ENCODE measurements at regions not wholly inside any gene's neighbourhood (a gene's known extent, or its start where the extent isn't known, plus 50 kb on each side); places are given as distances from the start of the nearest gene placed in this dataset.

DNA sequence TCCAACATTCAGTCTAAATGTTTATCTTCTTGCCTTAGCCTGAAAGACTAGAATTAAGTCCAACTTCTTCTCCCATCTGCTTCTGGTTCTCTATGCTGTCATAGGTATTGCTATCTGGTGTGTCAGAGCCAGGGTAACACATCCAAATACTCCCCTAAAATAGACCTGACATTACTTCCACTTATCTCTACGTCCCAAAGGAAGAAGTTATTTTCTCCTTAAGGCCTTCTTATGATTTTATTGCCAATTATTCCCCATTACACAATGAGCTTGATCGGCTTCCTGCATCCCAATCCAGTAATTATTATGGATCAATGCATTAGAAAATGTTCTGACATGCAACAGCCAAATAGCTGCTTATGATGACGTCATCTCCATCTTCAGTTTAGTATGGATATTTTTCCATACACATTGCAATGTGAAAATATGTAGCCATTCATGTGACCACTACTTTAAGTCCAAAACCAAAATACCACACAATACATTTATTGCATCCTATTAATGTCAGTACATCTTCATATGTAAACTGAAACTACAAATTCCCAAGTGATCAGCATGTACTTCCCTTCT is 555.5 kb downstream of the MAT2B start:
- Histone ChIP-seq H3K9me3 (no peaks in the 10 kb centered on the region), H3K4me1 (no peaks in the 10 kb centered on the region), H3K27ac (no peak overlapping the region), H3K36me3 (no peaks in the 10 kb centered on the region), H3K27me3 (no peaks in the 10 kb centered on the region), H3K4me3 (no peak overlapping the region)
- intact Hi-C loops (cut with DNase I; ENCODE audit: low total_unique reads): no loop called here
- DNase-seq: no peak
- TF ChIP-seq POLR2AphosphoS5 (IDR thresholded peaks at IDR 0.05): no peak
- no peak for TF ChIP-seq EP300 (IDR thresholded peaks at IDR 0.05; ENCODE audit: low read depth)
- no peak for TF ChIP-seq POLR2A (IDR thresholded peaks at IDR 0.05)
- TF ChIP-seq, protein P1, sequence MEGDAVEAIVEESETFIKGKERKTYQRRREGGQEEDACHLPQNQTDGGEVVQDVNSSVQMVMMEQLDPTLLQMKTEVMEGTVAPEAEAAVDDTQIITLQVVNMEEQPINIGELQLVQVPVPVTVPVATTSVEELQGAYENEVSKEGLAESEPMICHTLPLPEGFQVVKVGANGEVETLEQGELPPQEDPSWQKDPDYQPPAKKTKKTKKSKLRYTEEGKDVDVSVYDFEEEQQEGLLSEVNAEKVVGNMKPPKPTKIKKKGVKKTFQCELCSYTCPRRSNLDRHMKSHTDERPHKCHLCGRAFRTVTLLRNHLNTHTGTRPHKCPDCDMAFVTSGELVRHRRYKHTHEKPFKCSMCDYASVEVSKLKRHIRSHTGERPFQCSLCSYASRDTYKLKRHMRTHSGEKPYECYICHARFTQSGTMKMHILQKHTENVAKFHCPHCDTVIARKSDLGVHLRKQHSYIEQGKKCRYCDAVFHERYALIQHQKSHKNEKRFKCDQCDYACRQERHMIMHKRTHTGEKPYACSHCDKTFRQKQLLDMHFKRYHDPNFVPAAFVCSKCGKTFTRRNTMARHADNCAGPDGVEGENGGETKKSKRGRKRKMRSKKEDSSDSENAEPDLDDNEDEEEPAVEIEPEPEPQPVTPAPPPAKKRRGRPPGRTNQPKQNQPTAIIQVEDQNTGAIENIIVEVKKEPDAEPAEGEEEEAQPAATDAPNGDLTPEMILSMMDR (IDR thresholded peaks at IDR 0.05): no peak
- WGBS, 2 donors (ENCODE audit: low coverage in 1 of 2): 67 to 72% methylated on average over 2 to 3 of the region's 3 CpGs
- in situ Hi-C loops (cut with MboI; ENCODE audit: low pct_ligation_motif_present in 1 of 4, low pct_unique_long_range_greater_than_20kb in 1 of 4, low sequenced_read_pairs in 3 of 4): no loop called here

DNA sequence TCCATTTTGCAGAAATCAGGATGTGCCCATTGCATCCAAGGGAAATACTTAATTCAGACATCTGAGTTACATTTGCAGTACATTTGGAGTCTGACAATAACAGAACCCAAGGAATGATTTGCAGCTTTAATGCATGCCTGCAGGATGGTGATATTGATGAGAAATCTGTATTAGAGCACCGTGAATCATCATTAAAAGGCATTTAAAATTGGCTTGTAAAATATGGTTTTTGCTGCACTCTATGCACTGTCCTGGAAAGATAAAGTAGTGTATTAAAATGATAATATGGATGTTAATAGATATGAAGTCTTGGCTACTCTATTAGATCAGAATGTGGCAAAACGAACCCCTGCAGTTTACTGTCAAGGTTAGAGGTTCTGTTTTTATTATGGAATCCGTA is 556.9 kb downstream of the MAT2B start:
- no peaks in the 10 kb centered on the region for H3K4me1 ChIP-seq
- no peak for DNase-seq
- H3K4me3 ChIP-seq: no peak overlapping the region
- H3K27me3 ChIP-seq: no peaks in the 10 kb centered on the region
- H3K36me3 ChIP-seq: no peaks in the 10 kb centered on the region
- intact Hi-C loops (cut with DNase I; ENCODE audit: low total_unique reads) (no loop called here), in situ Hi-C loops (cut with MboI; ENCODE audit: low pct_ligation_motif_present in 1 of 4, low pct_unique_long_range_greater_than_20kb in 1 of 4, low sequenced_read_pairs in 3 of 4) (no loop called here)
- H3K27ac ChIP-seq: no peak overlapping the region
- WGBS, 2 donors (ENCODE audit: low coverage in 1 of 2): 35 to 50% methylated on average over 2 to 3 of the region's 3 CpGs
- H3K9me3 ChIP-seq: no peaks in the 10 kb centered on the region
- TF ChIP-seq POLR2A (IDR thresholded peaks at IDR 0.05): no peak

DNA sequence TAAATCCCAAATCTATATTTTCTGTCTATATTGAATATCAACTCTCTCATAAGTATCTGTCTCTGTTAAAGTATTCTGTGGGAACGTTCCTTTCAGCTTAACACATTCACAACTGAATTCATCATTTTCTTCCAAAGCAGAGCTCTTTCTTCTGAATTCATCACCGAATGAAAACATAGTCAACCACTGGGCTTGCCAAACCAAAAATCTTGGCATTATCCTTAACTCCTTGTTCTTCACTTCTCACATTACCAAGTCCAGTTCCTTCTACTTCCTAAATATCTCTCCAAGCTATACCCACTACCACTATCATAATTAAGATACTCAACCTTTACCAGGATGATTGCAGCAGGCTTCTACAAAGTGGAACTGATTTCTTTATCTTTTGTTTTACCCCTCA is 559.8 kb downstream of the MAT2B start:
- intact Hi-C loops (cut with DNase I; ENCODE audit: low total_unique reads) (no loop called here), in situ Hi-C loops (cut with MboI; ENCODE audit: low pct_ligation_motif_present in 1 of 4, low pct_unique_long_range_greater_than_20kb in 1 of 4, low sequenced_read_pairs in 3 of 4) (no loop called here)
- no peaks in the 10 kb centered on the region for H3K36me3 ChIP-seq
- 79 to 81% methylated on average over 2 of the region's 2 CpGs for WGBS, 2 donors (ENCODE audit: low coverage in 1 of 2)
- no peaks in the 10 kb centered on the region for H3K4me1 ChIP-seq
- H3K9me3 ChIP-seq: no peaks in the 10 kb centered on the region
- H3K27ac ChIP-seq: no peak overlapping the region
- TF ChIP-seq, protein P1 (IDR thresholded peaks at IDR 0.05): no peak
- TF ChIP-seq POLR2AphosphoS5 (IDR thresholded peaks at IDR 0.05): no peak
- no peak for TF ChIP-seq POLR2A (IDR thresholded peaks at IDR 0.05)
- no peak for TF ChIP-seq EP300 (IDR thresholded peaks at IDR 0.05; ENCODE audit: low read depth)
- H3K4me3 ChIP-seq: no peak overlapping the region
- H3K27me3 ChIP-seq: no peaks in the 10 kb centered on the region
- DNase-seq: no peak

DNA sequence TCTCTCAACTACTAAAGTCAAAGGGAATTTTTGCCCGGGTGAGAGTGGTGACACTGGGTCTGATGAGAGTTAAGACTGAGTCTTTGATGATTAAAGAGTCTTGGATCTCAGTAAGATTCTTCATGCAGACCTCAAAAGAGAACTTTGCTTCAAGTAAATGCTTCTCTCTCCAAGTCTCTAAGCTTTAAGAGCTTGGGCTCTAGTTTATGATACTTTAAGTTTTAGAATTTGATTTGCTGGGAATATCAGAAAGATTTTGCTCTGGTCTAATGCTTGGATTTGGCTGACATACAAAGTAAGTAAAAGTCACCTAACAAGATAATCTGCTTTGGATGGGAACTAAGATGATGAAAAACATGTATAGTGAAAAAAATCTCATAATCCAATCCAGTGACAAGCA is 566.3 kb downstream of the MAT2B start:
- TF ChIP-seq, protein P1 (IDR thresholded peaks at IDR 0.05): no peak
- TF ChIP-seq POLR2AphosphoS5 (IDR thresholded peaks at IDR 0.05) (no peak), POLR2A (IDR thresholded peaks at IDR 0.05) (no peak)
- no peaks in the 10 kb centered on the region for H3K4me1 ChIP-seq
- no peaks in the 10 kb centered on the region for H3K9me3 ChIP-seq
- H3K27me3 ChIP-seq: no peaks in the 10 kb centered on the region
- no peak overlapping the region for H3K27ac ChIP-seq
- in situ Hi-C loops (cut with MboI; ENCODE audit: low pct_ligation_motif_present in 1 of 4, low pct_unique_long_range_greater_than_20kb in 1 of 4, low sequenced_read_pairs in 3 of 4): no loop called here
- no peaks in the 10 kb centered on the region for H3K36me3 ChIP-seq
- intact Hi-C loops (cut with DNase I; ENCODE audit: low total_unique reads): no loop called here
- H3K4me3 ChIP-seq: no peak overlapping the region
- no peak for DNase-seq
- 79 to 80% methylated on average over 1 of the region's 1 CpG for WGBS, 2 donors (ENCODE audit: low coverage in 1 of 2)

DNA sequence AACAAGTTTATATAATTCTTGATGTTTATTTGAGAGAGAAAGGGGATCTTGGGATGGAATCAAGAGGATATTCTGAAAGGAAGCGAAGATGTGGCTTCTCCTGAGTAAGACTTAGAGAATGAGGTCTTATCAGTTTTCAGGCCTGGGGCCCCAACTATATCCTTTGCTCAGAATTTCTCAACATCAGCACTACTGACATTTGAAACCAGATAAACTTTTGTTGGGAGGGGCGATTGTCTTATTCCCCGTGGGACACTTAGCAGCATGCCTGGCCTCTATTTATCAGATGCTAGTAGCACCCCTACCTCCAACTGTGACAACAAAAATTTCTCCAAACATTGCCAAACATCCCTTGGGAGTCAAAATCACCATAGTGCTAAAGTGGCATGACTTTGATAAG is 567.7 kb downstream of the MAT2B start:
- intact Hi-C loops (cut with DNase I; ENCODE audit: low total_unique reads): no loop called here
- Histone ChIP-seq H3K4me1 (no peaks in the 10 kb centered on the region), H3K27ac (no peak overlapping the region), H3K36me3 (no peaks in the 10 kb centered on the region), H3K9me3 (no peaks in the 10 kb centered on the region), H3K27me3 (no peaks in the 10 kb centered on the region), H3K4me3 (no peak overlapping the region)
- in situ Hi-C loops (cut with MboI; ENCODE audit: low pct_ligation_motif_present in 1 of 4, low pct_unique_long_range_greater_than_20kb in 1 of 4, low sequenced_read_pairs in 3 of 4): no loop called here
- no peak for DNase-seq
- WGBS, 2 donors (ENCODE audit: low coverage in 1 of 2): 53 to 83% methylated on average over 1 to 3 of the region's 3 CpGs
- TF ChIP-seq EP300 (IDR thresholded peaks at IDR 0.05; ENCODE audit: low read depth): no peak
- TF ChIP-seq POLR2AphosphoS5 (IDR thresholded peaks at IDR 0.05): no peak
- TF ChIP-seq POLR2A (IDR thresholded peaks at IDR 0.05): no peak
- TF ChIP-seq, protein P1 (IDR thresholded peaks at IDR 0.05): no peak

Data from transverse colon (tissue), 4 donors.